ENCODE measurements at regions not wholly inside any gene's neighbourhood (a gene's known extent, or its start where the extent isn't known, plus 50 kb on each side); places are given as distances from the start of the nearest gene placed in this dataset.

- TF ChIP-seq REST (IDR thresholded peaks at IDR 0.05; ENCODE audit: low read depth), result no peak
- no peak for TF ChIP-seq POLR2A (IDR thresholded peaks at IDR 0.05; ENCODE audit: borderline replicate concordance, extremely low read depth, insufficient read depth, insufficient read length)
- TF ChIP-seq CTCF (IDR thresholded peaks at IDR 0.05 in 2 of 3, conservative IDR thresholded peaks at IDR 0.05 in 1 of 3; ENCODE audit: borderline replicate concordance in 1 of 3, insufficient read depth in 1 of 3, low read depth in 2 of 3, low read length in 2 of 3), result no peak
- TF ChIP-seq ATF3 (IDR thresholded peaks at IDR 0.05), result no peak
- TF ChIP-seq CBX3 (IDR thresholded peaks at IDR 0.05; ENCODE audit: low read depth), result no peak
- TF ChIP-seq EZH2 (IDR thresholded peaks at IDR 0.05), result no peak
- no peak for TF ChIP-seq SIN3A (IDR thresholded peaks at IDR 0.05; ENCODE audit: low read depth)
- TF ChIP-seq SRF (IDR thresholded peaks at IDR 0.05; ENCODE audit: low read depth), result no peak
Observed at GRCh38 chr15:89007989-89008388, 80.3 kb upstream of the ABHD2 start.
